ENCODE measurements at regions not wholly inside any gene's neighbourhood (a gene's known extent, or its start where the extent isn't known, plus 50 kb on each side); places are given as distances from the start of the nearest gene placed in this dataset.

- intact Hi-C loops (cut with micrococcal nuclease): no loop called here
- no peaks in the 10 kb centered on the region for H3K27me3 ChIP-seq (ENCODE audit: low read depth)
- TF ChIP-seq CTCF (IDR thresholded peaks at IDR 0.05; ENCODE audit: borderline replicate concordance): no peak
- peaks cover 10% of the 10 kb centered on the region for H3K9me3 ChIP-seq (replicated peaks)
- H3K4me1 ChIP-seq: no peaks in the 10 kb centered on the region
- no peak for DNase-seq
- H3K36me3 ChIP-seq: no peaks in the 10 kb centered on the region
- H3K4me3 ChIP-seq: no peak overlapping the region
- no peak overlapping the region for H3K27ac ChIP-seq (replicated peaks)
Observed at GRCh38 chr7:52302765-52303520, 732.5 kb upstream of the POM121L12 start.

GRCh38 chr7:52297128-52297527, 738.3 kb upstream of the POM121L12 start:
- Histone ChIP-seq H3K4me3 (no peak overlapping the region), H3K27ac (replicated peaks) (no peak overlapping the region), H3K4me1 (no peaks in the 10 kb centered on the region), H3K9me3 (replicated peaks) (peaks cover 32% of the 10 kb centered on the region), H3K36me3 (no peaks in the 10 kb centered on the region), H3K27me3 (ENCODE audit: low read depth) (no peaks in the 10 kb centered on the region)
- DNase-seq: no peak
- no peak for TF ChIP-seq CTCF (IDR thresholded peaks at IDR 0.05; ENCODE audit: borderline replicate concordance)
- intact Hi-C loops (cut with micrococcal nuclease): no loop called here

GRCh38 chr7:52294942-52295341, 740.5 kb upstream of the POM121L12 start:
- H3K36me3 ChIP-seq: no peaks in the 10 kb centered on the region
- H3K4me3 ChIP-seq: no peak overlapping the region
- intact Hi-C loops (cut with micrococcal nuclease): no loop called here
- H3K27ac ChIP-seq (replicated peaks): no peak overlapping the region
- DNase-seq: no peak
- H3K9me3 ChIP-seq (replicated peaks): peaks cover 32% of the 10 kb centered on the region
- H3K27me3 ChIP-seq (ENCODE audit: low read depth): no peaks in the 10 kb centered on the region
- no peaks in the 10 kb centered on the region for H3K4me1 ChIP-seq
- no peak for TF ChIP-seq CTCF (IDR thresholded peaks at IDR 0.05; ENCODE audit: borderline replicate concordance)

- Histone ChIP-seq H3K4me3 (no peak overlapping the region), H3K4me1 (no peaks in the 10 kb centered on the region), H3K36me3 (no peaks in the 10 kb centered on the region), H3K27me3 (ENCODE audit: low read depth) (no peaks in the 10 kb centered on the region), H3K9me3 (replicated peaks) (peaks cover 6% of the 10 kb centered on the region), H3K27ac (replicated peaks) (no peak overlapping the region)
- no peak for TF ChIP-seq CTCF (IDR thresholded peaks at IDR 0.05; ENCODE audit: borderline replicate concordance)
- DNase-seq: no peak
- intact Hi-C loops (cut with micrococcal nuclease): no loop called here
Observed at GRCh38 chr7:52289247-52289646, 746.2 kb upstream of the POM121L12 start.

- Histone ChIP-seq H3K27me3 (ENCODE audit: low read depth) (no peaks in the 10 kb centered on the region), H3K36me3 (no peaks in the 10 kb centered on the region), H3K9me3 (replicated peaks) (no peaks in the 10 kb centered on the region), H3K4me1 (no peaks in the 10 kb centered on the region), H3K27ac (replicated peaks) (no peak overlapping the region), H3K4me3 (no peak overlapping the region)
- no peak for DNase-seq
- TF ChIP-seq CTCF (IDR thresholded peaks at IDR 0.05; ENCODE audit: borderline replicate concordance): no peak
- intact Hi-C loops (cut with micrococcal nuclease): no loop called here
Observed at GRCh38 chr7:52287698-52288097, 747.7 kb upstream of the POM121L12 start.
